ENCODE measurements at regions not wholly inside any gene's neighbourhood (a gene's known extent, or its start where the extent isn't known, plus 50 kb on each side); places are given as distances from the start of the nearest gene placed in this dataset.

GRCh38 chr14:36439766-36440165 lies 80.3 kb downstream of the NKX2-1 start:
- no peaks in the 10 kb centered on the region for H3K36me3 ChIP-seq (ENCODE audit: insufficient read depth, low read length)
- H2AFZ ChIP-seq (ENCODE audit: low read length, unreplicated experiment) = no peak overlapping the region
- peaks cover 82% of the 10 kb centered on the region for H3K27me3 ChIP-seq (ENCODE audit: insufficient read depth, low read length)
- no peak overlapping the region for H3K4me3 ChIP-seq (ENCODE audit: low read depth, low read length)
- H3K27ac ChIP-seq (ENCODE audit: low read depth, low read length) = no peak overlapping the region
- H3K4me1 ChIP-seq (ENCODE audit: control insufficient read depth, insufficient read depth, low read length, unreplicated experiment) = no peaks in the 10 kb centered on the region
- H3K79me2 ChIP-seq (ENCODE audit: control insufficient read depth, insufficient read depth, low read length, unreplicated experiment) = no peaks in the 10 kb centered on the region

GRCh38 chr14:36438883-36439282 lies 81.1 kb downstream of the NKX2-1 start:
- Histone ChIP-seq H3K27ac (ENCODE audit: low read depth, low read length) (no peak overlapping the region), H3K27me3 (ENCODE audit: insufficient read depth, low read length) (peaks cover 77% of the 10 kb centered on the region), H3K36me3 (ENCODE audit: insufficient read depth, low read length) (no peaks in the 10 kb centered on the region), H3K4me1 (ENCODE audit: control insufficient read depth, insufficient read depth, low read length, unreplicated experiment) (no peaks in the 10 kb centered on the region), H3K4me3 (ENCODE audit: low read depth, low read length) (no peak overlapping the region), H2AFZ (ENCODE audit: low read length, unreplicated experiment) (no peak overlapping the region), H3K79me2 (ENCODE audit: control insufficient read depth, insufficient read depth, low read length, unreplicated experiment) (no peaks in the 10 kb centered on the region)

- H2AFZ ChIP-seq (ENCODE audit: low read length, unreplicated experiment) = no peak overlapping the region
- H3K4me1 ChIP-seq (ENCODE audit: control insufficient read depth, insufficient read depth, low read length, unreplicated experiment) = no peaks in the 10 kb centered on the region
- no peak overlapping the region for H3K4me3 ChIP-seq (ENCODE audit: low read depth, low read length)
- no peaks in the 10 kb centered on the region for H3K36me3 ChIP-seq (ENCODE audit: insufficient read depth, low read length)
- H3K27ac ChIP-seq (ENCODE audit: low read depth, low read length) = no peak overlapping the region
- peaks cover 30% of the 10 kb centered on the region for H3K27me3 ChIP-seq (ENCODE audit: insufficient read depth, low read length)
- H3K79me2 ChIP-seq (ENCODE audit: control insufficient read depth, insufficient read depth, low read length, unreplicated experiment) = no peaks in the 10 kb centered on the region
Observed at GRCh38 chr14:36430662-36431084, 89.4 kb downstream of the NKX2-1 start.

GRCh38 chr14:36430169-36430568 lies 89.9 kb downstream of the NKX2-1 start:
- Histone ChIP-seq H3K27ac (ENCODE audit: low read depth, low read length) (no peak overlapping the region), H3K79me2 (ENCODE audit: control insufficient read depth, insufficient read depth, low read length, unreplicated experiment) (no peaks in the 10 kb centered on the region), H2AFZ (ENCODE audit: low read length, unreplicated experiment) (no peak overlapping the region), H3K36me3 (ENCODE audit: insufficient read depth, low read length) (no peaks in the 10 kb centered on the region), H3K27me3 (ENCODE audit: insufficient read depth, low read length) (peaks cover 30% of the 10 kb centered on the region), H3K4me3 (ENCODE audit: low read depth, low read length) (no peak overlapping the region), H3K4me1 (ENCODE audit: control insufficient read depth, insufficient read depth, low read length, unreplicated experiment) (no peaks in the 10 kb centered on the region)

DNA sequence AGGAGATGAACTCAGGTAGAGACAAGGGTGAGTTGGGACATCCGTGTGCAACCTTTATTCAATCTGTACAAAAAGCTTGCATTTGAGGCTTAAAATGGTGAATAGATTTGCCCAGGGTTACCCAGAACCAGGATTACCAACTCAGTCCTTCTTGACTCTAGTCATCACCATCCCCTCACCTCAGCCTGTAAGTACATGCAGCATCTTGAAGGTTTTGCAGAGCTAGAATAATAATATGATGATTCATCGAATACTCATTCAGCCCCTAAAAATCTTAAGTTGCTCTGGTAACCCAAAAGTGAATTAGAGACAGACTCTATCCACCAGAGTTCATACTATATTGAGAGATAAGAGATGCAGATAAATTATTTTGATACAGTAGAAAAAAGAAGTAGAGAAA lies 90.3 kb downstream of the NKX2-1 start:
- H3K27me3 ChIP-seq (ENCODE audit: insufficient read depth, low read length) = peaks cover 31% of the 10 kb centered on the region
- H3K36me3 ChIP-seq (ENCODE audit: insufficient read depth, low read length) = no peaks in the 10 kb centered on the region
- no peak overlapping the region for H3K27ac ChIP-seq (ENCODE audit: low read depth, low read length)
- H3K4me1 ChIP-seq (ENCODE audit: control insufficient read depth, insufficient read depth, low read length, unreplicated experiment) = no peaks in the 10 kb centered on the region
- H2AFZ ChIP-seq (ENCODE audit: low read length, unreplicated experiment) = no peak overlapping the region
- H3K4me3 ChIP-seq (ENCODE audit: low read depth, low read length) = no peak overlapping the region
- no peaks in the 10 kb centered on the region for H3K79me2 ChIP-seq (ENCODE audit: control insufficient read depth, insufficient read depth, low read length, unreplicated experiment)

- Histone ChIP-seq H3K27ac (ENCODE audit: low read depth, low read length) (no peak overlapping the region), H3K4me1 (ENCODE audit: control insufficient read depth, insufficient read depth, low read length, unreplicated experiment) (no peaks in the 10 kb centered on the region), H3K36me3 (ENCODE audit: insufficient read depth, low read length) (no peaks in the 10 kb centered on the region), H3K27me3 (ENCODE audit: insufficient read depth, low read length) (peaks cover 35% of the 10 kb centered on the region), H2AFZ (ENCODE audit: low read length, unreplicated experiment) (no peak overlapping the region), H3K4me3 (ENCODE audit: low read depth, low read length) (no peak overlapping the region), H3K79me2 (ENCODE audit: control insufficient read depth, insufficient read depth, low read length, unreplicated experiment) (no peaks in the 10 kb centered on the region)
Observed at GRCh38 chr14:36428350-36428749, 91.7 kb downstream of the NKX2-1 start.

- Histone ChIP-seq H3K36me3 (ENCODE audit: insufficient read depth, low read length) (no peaks in the 10 kb centered on the region), H3K27ac (ENCODE audit: low read depth, low read length) (no peak overlapping the region), H2AFZ (ENCODE audit: low read length, unreplicated experiment) (no peak overlapping the region), H3K4me3 (ENCODE audit: low read depth, low read length) (no peak overlapping the region), H3K27me3 (ENCODE audit: insufficient read depth, low read length) (peaks cover 41% of the 10 kb centered on the region), H3K79me2 (ENCODE audit: control insufficient read depth, insufficient read depth, low read length, unreplicated experiment) (no peaks in the 10 kb centered on the region), H3K4me1 (ENCODE audit: control insufficient read depth, insufficient read depth, low read length, unreplicated experiment) (no peaks in the 10 kb centered on the region)
Observed at GRCh38 chr14:36426836-36427235, 93.2 kb downstream of the NKX2-1 start.

GRCh38 chr14:36426113-36426512 lies 93.9 kb downstream of the NKX2-1 start:
- Histone ChIP-seq H3K36me3 (ENCODE audit: insufficient read depth, low read length) (no peaks in the 10 kb centered on the region), H3K4me1 (ENCODE audit: control insufficient read depth, insufficient read depth, low read length, unreplicated experiment) (no peaks in the 10 kb centered on the region), H3K79me2 (ENCODE audit: control insufficient read depth, insufficient read depth, low read length, unreplicated experiment) (no peaks in the 10 kb centered on the region), H2AFZ (ENCODE audit: low read length, unreplicated experiment) (no peak overlapping the region), H3K27me3 (ENCODE audit: insufficient read depth, low read length) (peaks cover 44% of the 10 kb centered on the region), H3K4me3 (ENCODE audit: low read depth, low read length) (no peak overlapping the region), H3K27ac (ENCODE audit: low read depth, low read length) (no peak overlapping the region)

- Histone ChIP-seq H3K79me2 (ENCODE audit: control insufficient read depth, insufficient read depth, low read length, unreplicated experiment) (no peaks in the 10 kb centered on the region), H3K27me3 (ENCODE audit: insufficient read depth, low read length) (peaks cover 44% of the 10 kb centered on the region)
Observed at GRCh38 chr14:36424478-36425102, 95.4 kb downstream of the NKX2-1 start.

GRCh38 chr14:36423430-36423829 lies 96.6 kb downstream of the NKX2-1 start:
- no peak overlapping the region for H3K4me3 ChIP-seq (ENCODE audit: low read depth, low read length)
- no peaks in the 10 kb centered on the region for H3K79me2 ChIP-seq (ENCODE audit: control insufficient read depth, insufficient read depth, low read length, unreplicated experiment)
- H2AFZ ChIP-seq (ENCODE audit: low read length, unreplicated experiment) = no peak overlapping the region
- H3K27me3 ChIP-seq (ENCODE audit: insufficient read depth, low read length) = peaks cover 51% of the 10 kb centered on the region
- no peaks in the 10 kb centered on the region for H3K36me3 ChIP-seq (ENCODE audit: insufficient read depth, low read length)
- no peak overlapping the region for H3K27ac ChIP-seq (ENCODE audit: low read depth, low read length)
- no peaks in the 10 kb centered on the region for H3K4me1 ChIP-seq (ENCODE audit: control insufficient read depth, insufficient read depth, low read length, unreplicated experiment)

More at GRCh38 chr14:36424478-36425102, 95.4 kb downstream of the NKX2-1 start:
- Histone ChIP-seq H3K4me3 (ENCODE audit: low read depth, low read length) (no peak overlapping the region), H3K27ac (ENCODE audit: low read depth, low read length) (no peak overlapping the region), H2AFZ (ENCODE audit: low read length, unreplicated experiment) (no peak overlapping the region), H3K4me1 (ENCODE audit: control insufficient read depth, insufficient read depth, low read length, unreplicated experiment) (no peaks in the 10 kb centered on the region), H3K36me3 (ENCODE audit: insufficient read depth, low read length) (no peaks in the 10 kb centered on the region)

DNA sequence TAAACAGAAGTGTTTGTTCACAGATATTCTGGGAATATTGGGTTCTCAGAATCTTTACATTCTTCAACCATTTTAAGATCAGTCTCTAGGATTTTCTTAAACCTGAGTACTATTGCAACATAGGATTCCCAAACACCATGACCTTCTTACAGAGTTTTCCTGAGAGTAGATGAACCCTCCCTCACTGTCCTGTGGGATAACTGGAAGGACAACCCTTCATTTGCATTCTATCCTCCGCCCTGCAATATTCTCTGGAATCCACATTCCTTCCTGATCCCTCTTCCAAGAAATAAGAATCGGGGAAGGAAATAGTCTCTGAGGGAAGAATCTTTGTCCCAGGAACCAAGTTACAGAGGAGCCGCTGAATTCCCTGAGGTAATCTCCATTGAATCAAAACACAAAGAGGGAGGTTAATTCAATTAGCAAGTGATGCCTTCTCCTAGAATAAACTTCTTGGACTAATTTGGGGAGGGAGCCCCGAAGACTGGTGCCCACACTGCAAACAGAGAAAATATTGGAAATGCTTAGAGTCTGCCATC lies 99.8 kb upstream of the MBIP start:
- H3K4me1 ChIP-seq (ENCODE audit: control insufficient read depth, insufficient read depth, low read length, unreplicated experiment) = no peaks in the 10 kb centered on the region
- no peak overlapping the region for H3K4me3 ChIP-seq (ENCODE audit: low read depth, low read length)
- H3K36me3 ChIP-seq (ENCODE audit: insufficient read depth, low read length) = no peaks in the 10 kb centered on the region
- no peak overlapping the region for H3K27ac ChIP-seq (ENCODE audit: low read depth, low read length)
- H3K27me3 ChIP-seq (ENCODE audit: insufficient read depth, low read length) = peaks cover 43% of the 10 kb centered on the region
- H2AFZ ChIP-seq (ENCODE audit: low read length, unreplicated experiment) = no peak overlapping the region
- H3K79me2 ChIP-seq (ENCODE audit: control insufficient read depth, insufficient read depth, low read length, unreplicated experiment) = no peaks in the 10 kb centered on the region
